Tibial artery (tissue), 4 donors: ENCODE measurements at regions not wholly inside any gene's neighbourhood (a gene's known extent, or its start where the extent isn't known, plus 50 kb on each side); places are given as distances from the start of the nearest gene placed in this dataset.

Experiments used
- DNase-seq, 2 donors: peaks; one replicate each; pipeline ENCODE4 v3.0.0-alpha.2; 2019
- H3K27ac ChIP-seq, 2 donors: fragments of 200-600 bp; sonication (generic) in 1 of 2; 1 replicate in 1 of 2; 2 replicates in 1 of 2; pipeline ENCODE4 v1.5.1; 2018 to 2019; ENCODE audit warnings: mild to moderate bottlenecking in 1 of 2
- H3K27me3 ChIP-seq, 2 donors: fragments of 200-600 bp; sonication (generic) in 1 of 2; one replicate each; pipeline versions ENCODE4 v1.5.1 to v1.6.0; 2016 to 2019
- H3K36me3 ChIP-seq, 3 donors: fragments of 200-600 bp; sonication (generic) in 2 of 3; one replicate each; pipeline ENCODE4 v1.5.1; 2016 to 2019; ENCODE audit warnings: mild to moderate bottlenecking in 2 of 3
- H3K4me1 ChIP-seq, 4 donors: fragments of 200-600 bp; sonication (generic) in 2 of 4; 1 replicate in 3 of 4; 2 replicates in 1 of 4; pipeline ENCODE4 v1.5.1; 2016 to 2019
- H3K4me3 ChIP-seq, 2 donors: fragments of 200-600 bp; sonication (generic) in 1 of 2; 1 replicate in 1 of 2; 2 replicates in 1 of 2; pipeline ENCODE4 v1.5.1; 2018 to 2019; ENCODE audit warnings: mild to moderate bottlenecking in 2 of 2
- H3K9me3 ChIP-seq, 3 donors: fragments of 200-600 bp; sonication (generic) in 1 of 3; one replicate each; pipeline ENCODE4 v1.5.1; 2016 to 2019
- CTCF ChIP-seq, 2 experiments: fragments of 200-600 bp in 1 of 2; fragments of 450-650 bp in 1 of 2; IDR thresholded peaks; one replicate each; pipeline ENCODE4 v1.5.1; 2017 to 2019; ENCODE audit warnings: antibody characterized with exemption in 2 of 2, mild to moderate bottlenecking in 1 of 2, moderate library complexity in 1 of 2
- intact Hi-C: fragments of 100-400 bp; cut with DNase I; formaldehyde crosslinking; loops from one replicate; pipeline ENCODE4 v1.15.0; 2023; ENCODE audit warnings: low total_unique reads

- no peaks in the 10 kb centered on the region for H3K27me3 ChIP-seq
- H3K9me3 ChIP-seq, result no peaks in the 10 kb centered on the region
- peaks cover 0 to 6% (median 0%) of the 10 kb centered on the region in 4 donors for H3K4me1 ChIP-seq
- no peaks in the 10 kb centered on the region for H3K36me3 ChIP-seq
- no peak overlapping the region for H3K4me3 ChIP-seq
- no peak overlapping the region for H3K27ac ChIP-seq
- no peak for DNase-seq
- TF ChIP-seq CTCF (IDR thresholded peaks at IDR 0.05), result no peak
- intact Hi-C loops, result no loop called here
Measured at GRCh38 chr3:78204977-78205376, 1165.1 kb downstream of the ROBO2 start.

- Histone ChIP-seq H3K36me3 (no peaks in the 10 kb centered on the region), H3K4me1 (no peaks in the 10 kb centered on the region), H3K27ac (no peak overlapping the region), H3K9me3 (no peaks in the 10 kb centered on the region), H3K4me3 (no peak overlapping the region), H3K27me3 (no peaks in the 10 kb centered on the region)
- no peak for TF ChIP-seq CTCF (IDR thresholded peaks at IDR 0.05)
- intact Hi-C loops, result no loop called here
- DNase-seq, result no peak
Measured at GRCh38 chr3:78221300-78221699, 1181.4 kb downstream of the ROBO2 start.

- intact Hi-C loops, result no loop called here
- no peak for TF ChIP-seq CTCF (IDR thresholded peaks at IDR 0.05)
- DNase-seq, result no peak
Measured at GRCh38 chr3:78221796-78222195, 1181.9 kb downstream of the ROBO2 start.

GRCh38 chr3:78235841-78236240, 1195.9 kb downstream of the ROBO2 start:
- Histone ChIP-seq H3K27ac (no peak overlapping the region), H3K27me3 (no peaks in the 10 kb centered on the region), H3K36me3 (no peaks in the 10 kb centered on the region), H3K9me3 (peaks cover 0 to 3% (median 0%) of the 10 kb centered on the region in 3 donors), H3K4me3 (no peak overlapping the region), H3K4me1 (no peaks in the 10 kb centered on the region)
- DNase-seq, result no peak
- intact Hi-C loops, result no loop called here
- TF ChIP-seq CTCF (IDR thresholded peaks at IDR 0.05), result no peak

More at GRCh38 chr3:78221796-78222195, 1181.9 kb downstream of the ROBO2 start:
- no peaks in the 10 kb centered on the region for H3K36me3 ChIP-seq
- no peaks in the 10 kb centered on the region for H3K27me3 ChIP-seq
- H3K27ac ChIP-seq, result no peak overlapping the region
- H3K9me3 ChIP-seq, result no peaks in the 10 kb centered on the region
- H3K4me3 ChIP-seq, result no peak overlapping the region
- H3K4me1 ChIP-seq, result no peaks in the 10 kb centered on the region

- H3K36me3 ChIP-seq, result no peaks in the 10 kb centered on the region
- TF ChIP-seq CTCF (IDR thresholded peaks at IDR 0.05), result no peak
- no peak overlapping the region for H3K4me3 ChIP-seq
- H3K4me1 ChIP-seq, result no peaks in the 10 kb centered on the region
- H3K9me3 ChIP-seq, result peaks cover 0 to 12% (median 10%) of the 10 kb centered on the region in 3 donors
- intact Hi-C loops, result no loop called here
- H3K27me3 ChIP-seq, result no peaks in the 10 kb centered on the region
- no peak overlapping the region for H3K27ac ChIP-seq
- DNase-seq, result no peak
Measured at GRCh38 chr3:78238811-78239210, 1198.9 kb downstream of the ROBO2 start.

GRCh38 chr3:78242724-78243123, 1202.8 kb downstream of the ROBO2 start:
- no peaks in the 10 kb centered on the region for H3K36me3 ChIP-seq
- peaks cover 4 to 21% (median 16%) of the 10 kb centered on the region in 3 donors for H3K9me3 ChIP-seq
- H3K4me1 ChIP-seq, result no peaks in the 10 kb centered on the region

More at GRCh38 chr3:78242724-78243123, 1202.8 kb downstream of the ROBO2 start:
- no peak for DNase-seq
- intact Hi-C loops, result no loop called here
- no peak for TF ChIP-seq CTCF (IDR thresholded peaks at IDR 0.05)
- Histone ChIP-seq H3K4me3 (no peak overlapping the region), H3K27ac (no peak overlapping the region), H3K27me3 (no peaks in the 10 kb centered on the region)
